ENCODE measurements at regions not wholly inside any gene's neighbourhood (a gene's known extent, or its start where the extent isn't known, plus 50 kb on each side); places are given as distances from the start of the nearest gene placed in this dataset.

DNA sequence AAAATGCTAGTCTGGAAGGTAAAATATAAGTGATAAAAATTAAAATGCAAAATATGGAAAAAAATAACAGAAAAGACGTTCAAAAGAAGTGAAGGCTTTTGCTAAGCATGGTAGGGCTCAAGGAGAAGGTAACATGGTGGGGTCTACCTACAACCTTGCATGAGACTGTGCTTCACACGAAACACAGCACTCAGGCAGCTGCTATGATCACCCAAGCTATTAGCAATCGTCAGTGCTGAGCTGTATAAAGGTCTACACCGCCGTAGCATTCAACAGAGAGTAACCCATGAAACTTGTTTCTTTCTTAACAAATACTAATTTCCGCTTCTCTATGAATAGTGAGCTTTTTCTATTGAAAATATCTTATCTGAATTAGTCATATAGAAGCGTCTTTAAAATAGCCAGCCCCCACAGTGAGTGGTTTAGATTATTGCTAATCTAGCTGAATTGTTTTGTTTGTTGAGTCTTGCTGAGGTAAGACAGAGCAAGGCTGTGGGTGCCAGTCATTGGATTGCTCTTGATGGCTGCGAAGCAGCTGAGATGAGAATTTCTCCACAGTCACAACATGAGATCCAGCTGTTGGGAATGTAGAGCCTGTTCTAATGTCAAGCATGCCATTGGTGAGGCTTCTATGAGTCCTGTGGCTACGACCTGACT lies 230.0 kb downstream of the KLF13 start:
- Histone ChIP-seq H3K27ac (no peak overlapping the region), H3K4me1 (no peaks in the 10 kb centered on the region), H3K4me3 (no peak overlapping the region), H3K9me3 (no peaks in the 10 kb centered on the region), H3K4me2 (no peak overlapping the region)
- TF ChIP-seq HDAC2 (IDR thresholded peaks at IDR 0.05) (no peak), JUNB (IDR thresholded peaks at IDR 0.05) (no peak), KDM1A (IDR thresholded peaks at IDR 0.05; ENCODE audit: low read depth) (no peak), PHF8 (IDR thresholded peaks at IDR 0.05; ENCODE audit: borderline replicate concordance, low read depth) (no peak), HOXB5 (CRISPR knock-in tag; IDR thresholded peaks at IDR 0.05) (no peak), KDM5A (IDR thresholded peaks at IDR 0.05) (no peak), GATA3 (IDR thresholded peaks at IDR 0.05; ENCODE audit: borderline replicate concordance) (no peak)
- TF ChIP-seq, protein P1, sequence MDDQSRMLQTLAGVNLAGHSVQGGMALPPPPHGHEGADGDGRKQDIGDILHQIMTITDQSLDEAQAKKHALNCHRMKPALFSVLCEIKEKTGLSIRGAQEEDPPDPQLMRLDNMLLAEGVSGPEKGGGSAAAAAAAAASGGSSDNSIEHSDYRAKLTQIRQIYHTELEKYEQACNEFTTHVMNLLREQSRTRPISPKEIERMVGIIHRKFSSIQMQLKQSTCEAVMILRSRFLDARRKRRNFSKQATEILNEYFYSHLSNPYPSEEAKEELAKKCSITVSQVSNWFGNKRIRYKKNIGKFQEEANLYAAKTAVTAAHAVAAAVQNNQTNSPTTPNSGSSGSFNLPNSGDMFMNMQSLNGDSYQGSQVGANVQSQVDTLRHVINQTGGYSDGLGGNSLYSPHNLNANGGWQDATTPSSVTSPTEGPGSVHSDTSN (IDR thresholded peaks at IDR 0.05), result no peak
- TF ChIP-seq, protein P2, sequence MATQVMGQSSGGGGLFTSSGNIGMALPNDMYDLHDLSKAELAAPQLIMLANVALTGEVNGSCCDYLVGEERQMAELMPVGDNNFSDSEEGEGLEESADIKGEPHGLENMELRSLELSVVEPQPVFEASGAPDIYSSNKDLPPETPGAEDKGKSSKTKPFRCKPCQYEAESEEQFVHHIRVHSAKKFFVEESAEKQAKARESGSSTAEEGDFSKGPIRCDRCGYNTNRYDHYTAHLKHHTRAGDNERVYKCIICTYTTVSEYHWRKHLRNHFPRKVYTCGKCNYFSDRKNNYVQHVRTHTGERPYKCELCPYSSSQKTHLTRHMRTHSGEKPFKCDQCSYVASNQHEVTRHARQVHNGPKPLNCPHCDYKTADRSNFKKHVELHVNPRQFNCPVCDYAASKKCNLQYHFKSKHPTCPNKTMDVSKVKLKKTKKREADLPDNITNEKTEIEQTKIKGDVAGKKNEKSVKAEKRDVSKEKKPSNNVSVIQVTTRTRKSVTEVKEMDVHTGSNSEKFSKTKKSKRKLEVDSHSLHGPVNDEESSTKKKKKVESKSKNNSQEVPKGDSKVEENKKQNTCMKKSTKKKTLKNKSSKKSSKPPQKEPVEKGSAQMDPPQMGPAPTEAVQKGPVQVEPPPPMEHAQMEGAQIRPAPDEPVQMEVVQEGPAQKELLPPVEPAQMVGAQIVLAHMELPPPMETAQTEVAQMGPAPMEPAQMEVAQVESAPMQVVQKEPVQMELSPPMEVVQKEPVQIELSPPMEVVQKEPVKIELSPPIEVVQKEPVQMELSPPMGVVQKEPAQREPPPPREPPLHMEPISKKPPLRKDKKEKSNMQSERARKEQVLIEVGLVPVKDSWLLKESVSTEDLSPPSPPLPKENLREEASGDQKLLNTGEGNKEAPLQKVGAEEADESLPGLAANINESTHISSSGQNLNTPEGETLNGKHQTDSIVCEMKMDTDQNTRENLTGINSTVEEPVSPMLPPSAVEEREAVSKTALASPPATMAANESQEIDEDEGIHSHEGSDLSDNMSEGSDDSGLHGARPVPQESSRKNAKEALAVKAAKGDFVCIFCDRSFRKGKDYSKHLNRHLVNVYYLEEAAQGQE (IDR thresholded peaks at IDR 0.05), result no peak
- TF ChIP-seq, protein P3, sequence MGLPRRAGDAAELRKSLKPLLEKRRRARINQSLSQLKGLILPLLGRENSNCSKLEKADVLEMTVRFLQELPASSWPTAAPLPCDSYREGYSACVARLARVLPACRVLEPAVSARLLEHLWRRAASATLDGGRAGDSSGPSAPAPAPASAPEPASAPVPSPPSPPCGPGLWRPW (IDR thresholded peaks at IDR 0.05), result no peak
- WGBS (ENCODE audit: missing lambda C conversion rate), result 33% methylated on average over 9 of the region's 9 CpGs
- DNase-seq (ENCODE audit: low read depth in 1 of 2, low spot score in 1 of 2), result no peak
- ChIA-PET POLR2A (no interaction called here), CTCF (interaction anchor here (1.3 to 1.4 kb wide), 3 partner anchors 10 to 418 kb away, joined by 3 to 4 read pairs (median 3); no protein-coding TSS in a partner anchor)
- no peak for ATAC-seq
- no peak for FAIRE-seq

DNA sequence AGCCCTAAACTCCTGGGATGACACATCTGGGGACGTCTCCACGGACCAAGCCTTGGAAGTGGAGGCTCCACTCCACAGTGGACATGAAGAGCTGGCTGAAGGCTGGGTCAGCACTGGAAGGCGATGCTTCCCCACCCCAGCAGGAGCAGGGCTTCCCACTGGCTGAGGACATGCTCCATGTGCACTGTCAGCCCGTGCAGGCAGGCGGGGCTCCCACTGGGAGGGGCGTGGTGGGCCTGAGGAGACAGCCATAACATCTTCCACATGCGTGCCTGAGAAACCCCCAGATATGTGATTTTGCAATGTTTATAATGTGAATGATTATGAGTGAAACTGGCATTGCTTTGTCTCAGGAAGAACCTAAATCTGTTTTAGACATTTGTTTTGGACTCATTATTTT lies 231.3 kb downstream of the KLF13 start:
- no peaks in the 10 kb centered on the region for H3K4me1 ChIP-seq
- CTCF ChIA-PET, result interaction anchor here (0.7 to 1.4 kb wide), 2 partner anchors 11 to 32 kb away, joined by 3 read pairs; no protein-coding TSS in a partner anchor
- DNase-seq (ENCODE audit: low read depth in 1 of 2, low spot score in 1 of 2), result no peak

DNA sequence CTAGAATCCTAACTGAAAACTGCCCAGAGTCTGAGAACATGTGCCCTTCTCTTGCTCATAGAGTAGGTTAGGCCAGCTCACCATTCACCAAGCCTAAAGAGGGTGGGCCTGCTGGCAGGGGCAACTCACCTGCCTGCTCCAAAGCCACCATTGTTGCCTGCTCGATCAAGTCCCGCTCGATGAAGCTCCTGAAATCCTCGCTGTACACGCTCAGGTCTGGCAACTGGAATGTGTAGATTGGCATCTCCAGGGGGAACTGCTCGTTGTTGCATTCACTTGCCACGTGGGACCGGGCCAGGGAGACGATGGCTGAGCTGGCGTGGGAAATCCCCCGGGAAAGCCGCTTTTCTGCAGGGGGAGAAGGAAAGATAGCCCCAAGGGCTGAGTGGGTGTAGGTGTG lies 232.2 kb downstream of the KLF13 start:
- TF ChIP-seq NFE2L2 (conservative IDR thresholded peaks at IDR 0.05; ENCODE audit: low read length) (no peak), FOSB (CRISPR knock-in tag; IDR thresholded peaks at IDR 0.05) (no peak), ZNF302 (CRISPR knock-in tag; IDR thresholded peaks at IDR 0.05) (no peak), EHF (CRISPR knock-in tag; IDR thresholded peaks at IDR 0.05) (no peak), NR3C1 (IDR thresholded peaks at IDR 0.05) (no peak), RARB (CRISPR knock-in tag; IDR thresholded peaks at IDR 0.05) (no peak), SREBF2 (IDR thresholded peaks at IDR 0.05) (no peak), RAD21 (conservative IDR thresholded peaks at IDR 0.05 in 1 of 2, IDR thresholded peaks at IDR 0.05 in 1 of 2) (no peak), HOXB5 (CRISPR knock-in tag; IDR thresholded peaks at IDR 0.05) (no peak), ZSCAN20 (CRISPR knock-in tag; IDR thresholded peaks at IDR 0.05) (no peak)
- TF ChIP-seq, protein P4, sequence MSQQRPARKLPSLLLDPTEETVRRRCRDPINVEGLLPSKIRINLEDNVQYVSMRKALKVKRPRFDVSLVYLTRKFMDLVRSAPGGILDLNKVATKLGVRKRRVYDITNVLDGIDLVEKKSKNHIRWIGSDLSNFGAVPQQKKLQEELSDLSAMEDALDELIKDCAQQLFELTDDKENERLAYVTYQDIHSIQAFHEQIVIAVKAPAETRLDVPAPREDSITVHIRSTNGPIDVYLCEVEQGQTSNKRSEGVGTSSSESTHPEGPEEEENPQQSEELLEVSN (IDR thresholded peaks at IDR 0.05; ENCODE audit: borderline replicate concordance, low read depth), result no peak
- no peak overlapping the region for H3K4me2 ChIP-seq
- H3K9me3 ChIP-seq, result no peaks in the 10 kb centered on the region
- FAIRE-seq (no peak), DNase-seq (ENCODE audit: low read depth in 1 of 2, low spot score in 1 of 2) (no peak), ATAC-seq (no peak; a peak in 1 of 6 replicates)
- POLR2A ChIA-PET, result no interaction called here
- WGBS (ENCODE audit: missing lambda C conversion rate), result 57% methylated on average over 12 of the region's 12 CpGs
- no peak overlapping the region for H3K4me3 ChIP-seq
- CTCF ChIA-PET, result no interaction called here
- no peak overlapping the region for H3K27ac ChIP-seq
- no peaks in the 10 kb centered on the region for H3K4me1 ChIP-seq

More for the DNA sequence above, 231.3 kb downstream of the KLF13 start:
- Histone ChIP-seq H3K4me2 (no peak overlapping the region), H3K27ac (no peak overlapping the region), H3K9me3 (no peaks in the 10 kb centered on the region), H3K4me3 (no peak overlapping the region)
- TF ChIP-seq POLR2AphosphoS2 (conservative IDR thresholded peaks at IDR 0.05; ENCODE audit: low read length) (no peak), HOXB13 (CRISPR knock-in tag; IDR thresholded peaks at IDR 0.05; ENCODE audit: low read depth) (no peak), ESRRA (IDR thresholded peaks at IDR 0.05; ENCODE audit: borderline replicate concordance, low read length) (no peak), MYC (IDR thresholded peaks at IDR 0.05; ENCODE audit: borderline replicate concordance, low read length) (no peak), KDM1A (IDR thresholded peaks at IDR 0.05; ENCODE audit: low read depth) (no peak), POLR2A (IDR thresholded peaks at IDR 0.05; ENCODE audit: low read length) (no peak), HOXA7 (CRISPR knock-in tag; IDR thresholded peaks at IDR 0.05) (no peak), GATA3 (IDR thresholded peaks at IDR 0.05; ENCODE audit: borderline replicate concordance) (no peak), PHF8 (IDR thresholded peaks at IDR 0.05; ENCODE audit: borderline replicate concordance, low read depth) (no peak), CBX8 (IDR thresholded peaks at IDR 0.05) (no peak)
- TF ChIP-seq, protein P4 (IDR thresholded peaks at IDR 0.05; ENCODE audit: borderline replicate concordance, low read depth), result no peak
- FAIRE-seq (no peak), ATAC-seq (no peak)
- 13% methylated on average over 7 of the region's 7 CpGs for WGBS (ENCODE audit: missing lambda C conversion rate)
- POLR2A ChIA-PET, result no interaction called here

Data from A549 (cell line).